Karpas-422 (cell line): ENCODE measurements at regions not wholly inside any gene's neighbourhood (a gene's known extent, or its start where the extent isn't known, plus 50 kb on each side); places are given as distances from the start of the nearest gene placed in this dataset.
"Not testable (repeated sequence)": the region's sequence is repeated elsewhere in the genome, so short reads cannot be mapped to it uniquely, and the experiment has no call there.

Source experiments
- DNase-seq: peaks from one replicate; pipeline ENCODE4 v3.0.0-alpha.2; 2015
- H2AFZ ChIP-seq: fragments of 200-600 bp; sonication (generic); 2 replicates; pipeline ENCODE4 v1.6.1; 2014; ENCODE audit warnings: antibody characterized with exemption, low read length, mixed read lengths
- H3K27ac ChIP-seq: fragments of 200-600 bp; sonication (generic); 2 replicates; pipeline ENCODE4 v1.5.1; 2014; ENCODE audit warnings: mild to moderate bottlenecking, low read length, moderate library complexity
- H3K27me3 ChIP-seq: fragments of 200-600 bp; sonication (generic); 2 replicates; pipeline ENCODE4 v1.6.1; 2014; ENCODE audit warnings: low read length, mixed read lengths
- H3K36me3 ChIP-seq: fragments of 200-600 bp; sonication (generic); 2 replicates; pipeline ENCODE4 v1.6.1; 2014; ENCODE audit warnings: low read length, mixed read lengths; ENCODE audit not compliant: insufficient read depth
- H3K4me1 ChIP-seq: fragments of 200-600 bp; sonication (generic); 2 replicates; pipeline ENCODE4 v1.6.1; 2014; ENCODE audit warnings: mild to moderate bottlenecking, low read length, mixed read lengths
- H3K4me2 ChIP-seq: fragments of 200-600 bp; sonication (generic); 2 replicates; pipeline ENCODE4 v1.6.1; 2014; ENCODE audit warnings: low read length, low read depth, mild to moderate bottlenecking; ENCODE audit not compliant: poor library complexity, severe bottlenecking
- H3K4me3 ChIP-seq: fragments of 200-600 bp; sonication (generic); 2 replicates; pipeline ENCODE4 v1.5.1; 2014; ENCODE audit warnings: mild to moderate bottlenecking, antibody characterized with exemption, low read length, mixed read lengths
- H3K79me2 ChIP-seq: fragments of 200-600 bp; sonication (generic); 2 replicates; pipeline ENCODE4 v1.6.1; 2014; ENCODE audit warnings: mild to moderate bottlenecking, low read length, mixed read lengths
- H3K9ac ChIP-seq: fragments of 200-600 bp; sonication (generic); 2 replicates; pipeline ENCODE4 v1.6.0; 2014; ENCODE audit warnings: low read length
- H3K9me2 ChIP-seq: fragments of 200-600 bp; sonication (generic), shearing (Covaris generic); replicated peaks from 2 replicates; pipeline ENCODE4 v1.6.0; 2014; ENCODE audit warnings: mild to moderate bottlenecking, low read length, moderate library complexity; ENCODE audit not compliant: insufficient read depth
- H3K9me3 ChIP-seq: fragments of 300-700, 200-600 bp; sonication (generic); 2 replicates; pipeline ENCODE4 v1.6.1; 2014; ENCODE audit warnings: low read length, mixed read lengths
- H4K20me1 ChIP-seq: fragments of 200-600 bp; sonication (generic); 2 replicates; pipeline ENCODE4 v1.6.1; 2014; ENCODE audit warnings: mild to moderate bottlenecking, antibody characterized with exemption, low read length, low read depth; ENCODE audit not compliant: insufficient read depth

- Histone ChIP-seq H4K20me1 (no peaks in the 10 kb centered on the region), H2AFZ (no peak overlapping the region), H3K36me3 (no peaks in the 10 kb centered on the region), H3K79me2 (no peaks in the 10 kb centered on the region), H3K4me3 (no peak overlapping the region), H3K27me3 (no peaks in the 10 kb centered on the region), H3K9ac (no peak overlapping the region), H3K9me2 (no peaks in the 10 kb centered on the region), H3K27ac (no peak overlapping the region), H3K4me1 (no peaks in the 10 kb centered on the region), H3K9me3 (no peaks in the 10 kb centered on the region), H3K4me2 (no peak overlapping the region)
- DNase-seq: no peak
These were observed 53.8 kb downstream of the ADRB2 start for GRCh38 chr5:148880197-148880596.

GRCh38 chr5:148880696-148881095 is 54.3 kb downstream of the ADRB2 start:
- Histone ChIP-seq H3K27ac (no peak overlapping the region), H3K4me1 (no peaks in the 10 kb centered on the region), H3K36me3 (no peaks in the 10 kb centered on the region), H2AFZ (no peak overlapping the region), H3K9me3 (no peaks in the 10 kb centered on the region), H3K27me3 (no peaks in the 10 kb centered on the region), H3K4me3 (no peak overlapping the region), H3K9me2 (no peaks in the 10 kb centered on the region), H3K4me2 (no peak overlapping the region), H4K20me1 (no peaks in the 10 kb centered on the region), H3K9ac (no peak overlapping the region), H3K79me2 (no peaks in the 10 kb centered on the region)
- DNase-seq: no peak

DNA sequence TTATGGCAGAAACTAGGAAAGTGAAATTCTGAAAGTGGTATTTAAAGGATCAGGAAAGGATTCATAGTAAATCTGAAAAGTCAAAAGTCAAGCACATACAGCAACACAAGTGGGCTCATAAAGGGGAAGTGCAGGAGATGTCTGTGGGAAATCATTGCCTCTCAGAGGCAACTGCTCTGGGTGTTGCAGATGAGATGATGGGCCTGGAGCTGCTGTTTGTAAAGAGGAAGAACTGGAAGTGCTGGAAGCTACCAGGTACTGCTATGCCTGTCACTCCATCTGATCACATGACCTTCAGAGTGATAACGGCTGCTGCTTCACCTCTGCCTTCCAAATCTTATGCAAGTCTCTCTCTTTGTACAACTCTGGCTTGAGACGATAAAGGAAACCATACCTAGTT is 55.9 kb downstream of the ADRB2 start:
- Histone ChIP-seq H3K9me2 (no peaks in the 10 kb centered on the region), H2AFZ (no peak overlapping the region), H4K20me1 (no peaks in the 10 kb centered on the region), H3K4me2 (no peak overlapping the region), H3K27ac (no peak overlapping the region), H3K4me1 (no peaks in the 10 kb centered on the region), H3K9ac (no peak overlapping the region), H3K27me3 (no peaks in the 10 kb centered on the region), H3K36me3 (no peaks in the 10 kb centered on the region), H3K79me2 (no peaks in the 10 kb centered on the region), H3K4me3 (no peak overlapping the region), H3K9me3 (no peaks in the 10 kb centered on the region)
- DNase-seq: no peak

DNA sequence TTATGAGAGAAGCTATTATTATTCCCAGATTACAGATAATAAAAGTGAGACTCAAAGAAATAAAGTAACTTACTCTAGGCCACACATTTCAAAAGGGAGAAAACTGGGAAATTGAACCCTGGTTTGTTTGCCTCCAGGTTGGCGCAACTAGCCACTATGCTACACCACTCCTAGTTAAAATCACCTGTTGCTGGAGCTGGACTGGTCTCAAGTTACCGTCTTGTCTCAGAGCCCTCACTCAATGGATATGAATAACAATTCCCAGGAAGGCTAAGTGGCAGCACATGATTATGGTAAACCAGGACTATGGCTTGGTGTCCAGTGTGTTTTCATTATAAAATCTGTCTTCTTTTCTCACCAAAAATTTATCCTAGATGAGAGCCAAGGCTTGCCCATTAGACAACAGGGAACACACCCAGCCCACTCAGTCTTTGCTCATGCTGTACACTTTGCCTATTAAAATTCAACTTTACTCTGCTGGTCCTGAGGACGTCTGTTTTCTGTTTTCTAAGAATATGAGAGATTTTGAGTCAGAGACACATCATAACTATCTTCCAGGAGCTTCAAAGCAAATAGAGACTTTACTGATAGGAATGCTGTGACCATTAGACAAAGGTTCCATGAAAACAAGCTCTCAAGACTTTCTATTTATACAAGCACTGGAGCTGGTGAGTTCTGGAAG is 58.1 kb downstream of the ADRB2 start:
- Histone ChIP-seq H4K20me1 (no peaks in the 10 kb centered on the region), H3K27ac (no peak overlapping the region), H3K4me1 (no peaks in the 10 kb centered on the region)

DNA sequence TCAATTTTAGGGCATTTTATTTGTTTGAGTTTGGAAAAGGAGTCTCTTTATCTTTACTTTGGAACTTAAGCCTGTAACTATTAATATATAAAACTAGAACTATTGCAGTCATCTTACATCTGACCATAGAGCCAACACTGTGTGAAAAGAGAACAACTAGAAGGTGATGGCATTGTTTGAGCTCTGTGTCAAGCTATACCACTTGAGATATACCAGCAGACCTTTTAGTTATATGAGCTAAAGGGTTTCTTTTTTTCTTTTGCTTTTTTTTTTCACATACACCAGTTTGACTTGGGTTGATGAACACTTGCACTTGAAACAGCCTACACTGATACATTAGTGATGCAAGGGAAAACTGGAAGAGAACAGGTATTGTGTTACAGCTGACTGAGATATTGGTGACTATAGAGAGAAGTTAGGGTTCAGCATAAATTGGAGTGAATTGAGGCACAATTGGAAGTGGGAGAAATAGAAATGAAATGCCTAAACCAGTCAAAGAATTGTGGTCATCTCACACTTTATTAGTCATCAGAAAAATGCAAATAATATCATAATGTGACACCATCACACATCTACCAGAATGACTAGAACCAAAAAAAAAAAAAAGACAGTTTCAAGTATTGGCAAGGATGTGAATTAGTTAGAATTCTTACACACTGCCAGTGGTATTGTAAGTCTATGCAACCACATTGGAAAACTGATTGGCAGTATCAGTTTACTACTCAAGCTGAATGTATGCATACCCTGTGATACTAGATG is 60.9 kb downstream of the ADRB2 start:
- Histone ChIP-seq H3K4me1 (no peaks in the 10 kb centered on the region), H3K4me3 (no peak overlapping the region), H3K4me2 (no peak overlapping the region), H3K9me3 (no peaks in the 10 kb centered on the region), H3K36me3 (no peaks in the 10 kb centered on the region), H3K9me2 (no peaks in the 10 kb centered on the region), H3K27me3 (no peaks in the 10 kb centered on the region), H2AFZ (no peak overlapping the region), H3K27ac (no peak overlapping the region), H4K20me1 (no peaks in the 10 kb centered on the region), H3K9ac (no peak overlapping the region), H3K79me2 (no peaks in the 10 kb centered on the region)
- no peak for DNase-seq

More for the DNA sequence above, 58.1 kb downstream of the ADRB2 start:
- H3K79me2 ChIP-seq: no peaks in the 10 kb centered on the region
- H3K27me3 ChIP-seq: no peaks in the 10 kb centered on the region
- no peak overlapping the region for H3K4me3 ChIP-seq
- H3K9me3 ChIP-seq: no peaks in the 10 kb centered on the region
- DNase-seq: no peak
- no peaks in the 10 kb centered on the region for H3K36me3 ChIP-seq
- no peak overlapping the region for H3K4me2 ChIP-seq
- no peak overlapping the region for H3K9ac ChIP-seq
- no peak overlapping the region for H2AFZ ChIP-seq
- H3K9me2 ChIP-seq: no peaks in the 10 kb centered on the region

DNA sequence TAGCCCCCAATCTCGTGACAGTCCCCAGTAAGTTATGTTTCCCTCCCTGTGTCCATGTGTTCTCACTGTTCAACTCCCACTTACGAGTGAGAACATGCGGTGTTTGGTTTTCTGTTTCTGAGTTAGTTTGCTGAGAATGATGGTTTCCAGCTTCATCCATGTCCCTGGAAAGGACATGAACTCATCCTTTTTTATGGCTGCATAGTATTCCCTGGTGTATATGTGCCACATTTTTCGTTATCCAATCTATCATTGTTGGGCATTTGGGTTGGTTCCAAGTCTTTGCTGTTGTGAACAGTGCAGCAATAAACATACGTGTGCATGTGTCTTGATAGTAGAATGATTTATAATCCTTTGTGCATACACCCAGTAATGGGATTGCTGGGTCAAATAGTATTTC is 63.5 kb downstream of the ADRB2 start:
- not testable (repeated sequence) for H3K79me2 ChIP-seq, H2AFZ ChIP-seq, H3K36me3 ChIP-seq

GRCh38 chr5:148895441-148895840 is 69.0 kb downstream of the ADRB2 start:
- H3K9me2 ChIP-seq, H4K20me1 ChIP-seq, H3K4me2 ChIP-seq, H3K79me2 ChIP-seq, H3K9ac ChIP-seq, H3K9me3 ChIP-seq, H3K4me3 ChIP-seq, H3K27me3 ChIP-seq, H3K27ac ChIP-seq, H3K4me1 ChIP-seq, H2AFZ ChIP-seq, H3K36me3 ChIP-seq: not testable (repeated sequence)
- peak; percentile 54 for DNase-seq

More for the DNA sequence above, 63.5 kb downstream of the ADRB2 start:
- not testable (repeated sequence) for DNase-seq, H4K20me1 ChIP-seq, H3K9me2 ChIP-seq, H3K9me3 ChIP-seq, H3K27ac ChIP-seq, H3K27me3 ChIP-seq, H3K4me1 ChIP-seq, H3K9ac ChIP-seq, H3K4me2 ChIP-seq, H3K4me3 ChIP-seq

DNA sequence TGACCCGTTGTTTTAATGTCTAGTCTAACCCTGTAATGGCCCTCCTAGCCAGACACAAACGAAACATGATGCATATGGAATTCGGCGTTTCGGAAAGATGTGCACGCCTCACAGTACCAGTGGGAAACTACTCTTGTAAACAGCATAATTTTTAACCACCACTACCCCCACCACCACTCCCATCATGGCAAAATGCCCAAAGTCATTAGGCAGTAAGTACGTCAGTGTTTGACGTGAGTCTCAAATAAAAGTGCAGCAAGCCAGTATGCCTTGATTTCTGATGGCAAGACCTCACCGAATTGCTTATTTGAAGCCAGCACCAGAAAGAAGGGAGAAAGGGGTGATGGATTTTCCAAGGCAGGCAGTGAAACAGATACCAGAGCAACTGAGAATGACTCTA is 71.4 kb downstream of the ADRB2 start:
- H3K4me3 ChIP-seq: no peak overlapping the region
- H3K9me3 ChIP-seq: peaks cover 5% of the 10 kb centered on the region; the same call in 1 of the 2 replicates
- no peak for DNase-seq
- H4K20me1 ChIP-seq: no peaks in the 10 kb centered on the region
- H3K9me2 ChIP-seq: no peaks in the 10 kb centered on the region
- H3K4me2 ChIP-seq: no peak overlapping the region
- H3K79me2 ChIP-seq: no peaks in the 10 kb centered on the region
- H2AFZ ChIP-seq: no peak overlapping the region
- no peak overlapping the region for H3K27ac ChIP-seq
- no peaks in the 10 kb centered on the region for H3K36me3 ChIP-seq
- no peak overlapping the region for H3K9ac ChIP-seq
- peaks cover 14% of the 10 kb centered on the region for H3K4me1 ChIP-seq
- peaks cover 4% of the 10 kb centered on the region; the same call in 1 of the 2 replicates for H3K27me3 ChIP-seq
